ENCODE measurements at regions not wholly inside any gene's neighbourhood (a gene's known extent, or its start where the extent isn't known, plus 50 kb on each side); places are given as distances from the start of the nearest gene placed in this dataset.

DNA sequence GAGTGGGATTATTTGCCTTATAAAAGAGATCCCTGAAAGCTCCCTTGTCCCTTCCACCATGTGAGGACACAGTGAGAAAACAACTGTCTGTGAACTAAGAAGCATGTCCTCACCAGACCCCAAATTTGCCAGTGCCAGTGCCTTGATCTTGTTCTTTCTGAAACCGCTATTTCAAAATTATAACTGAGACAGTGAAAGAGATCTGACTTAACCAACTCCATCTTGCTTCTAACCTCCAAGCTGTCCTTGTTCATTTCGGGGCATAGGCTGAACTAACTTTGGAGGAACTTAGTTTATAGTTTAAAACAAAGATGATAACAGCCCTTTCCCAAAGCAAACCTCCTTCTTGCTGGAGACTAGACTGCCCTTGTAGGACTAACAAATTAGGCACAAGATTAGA, 563.9 kb downstream of the ADCYAP1 start:
- H3K27me3 Mint-ChIP-seq, result no peaks in the 10 kb centered on the region
- H3K27ac Mint-ChIP-seq, result no peak overlapping the region
- H3K9me3 Mint-ChIP-seq (ENCODE audit: low read depth), result no peaks in the 10 kb centered on the region
- peaks cover 9% of the 10 kb centered on the region for H3K4me1 Mint-ChIP-seq (ENCODE audit: low read depth)
- TF ChIP-seq, protein P1, sequence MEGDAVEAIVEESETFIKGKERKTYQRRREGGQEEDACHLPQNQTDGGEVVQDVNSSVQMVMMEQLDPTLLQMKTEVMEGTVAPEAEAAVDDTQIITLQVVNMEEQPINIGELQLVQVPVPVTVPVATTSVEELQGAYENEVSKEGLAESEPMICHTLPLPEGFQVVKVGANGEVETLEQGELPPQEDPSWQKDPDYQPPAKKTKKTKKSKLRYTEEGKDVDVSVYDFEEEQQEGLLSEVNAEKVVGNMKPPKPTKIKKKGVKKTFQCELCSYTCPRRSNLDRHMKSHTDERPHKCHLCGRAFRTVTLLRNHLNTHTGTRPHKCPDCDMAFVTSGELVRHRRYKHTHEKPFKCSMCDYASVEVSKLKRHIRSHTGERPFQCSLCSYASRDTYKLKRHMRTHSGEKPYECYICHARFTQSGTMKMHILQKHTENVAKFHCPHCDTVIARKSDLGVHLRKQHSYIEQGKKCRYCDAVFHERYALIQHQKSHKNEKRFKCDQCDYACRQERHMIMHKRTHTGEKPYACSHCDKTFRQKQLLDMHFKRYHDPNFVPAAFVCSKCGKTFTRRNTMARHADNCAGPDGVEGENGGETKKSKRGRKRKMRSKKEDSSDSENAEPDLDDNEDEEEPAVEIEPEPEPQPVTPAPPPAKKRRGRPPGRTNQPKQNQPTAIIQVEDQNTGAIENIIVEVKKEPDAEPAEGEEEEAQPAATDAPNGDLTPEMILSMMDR (IDR thresholded peaks at IDR 0.05; ENCODE audit: unreplicated experiment), result no peak
- H3K36me3 Mint-ChIP-seq (ENCODE audit: insufficient read depth), result no peaks in the 10 kb centered on the region
- no peak for DNase-seq (ENCODE audit: low spot score, unreplicated experiment)
- H3K4me3 Mint-ChIP-seq (ENCODE audit: low read depth), result no peak overlapping the region

DNA sequence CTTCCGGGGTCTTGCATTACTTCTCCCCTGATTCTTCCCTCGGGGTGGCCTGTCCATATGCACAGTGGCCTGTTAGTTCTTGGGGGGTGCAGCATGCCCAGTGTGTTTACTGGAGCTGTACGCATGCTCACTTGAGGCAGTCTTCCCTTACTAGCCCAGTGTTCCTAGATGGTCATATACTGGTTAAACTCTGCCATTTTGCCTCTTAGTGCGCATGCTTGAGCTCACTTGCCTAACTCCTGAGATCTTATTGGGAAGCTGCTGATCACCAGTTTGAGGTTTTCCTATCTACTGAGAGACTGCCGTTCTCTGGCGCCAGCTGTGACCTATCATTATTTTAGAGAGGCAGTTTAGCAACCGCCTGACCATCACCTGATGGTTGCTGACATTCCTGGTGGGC, 571.2 kb downstream of the ADCYAP1 start:
- H3K36me3 Mint-ChIP-seq (ENCODE audit: insufficient read depth), result no peaks in the 10 kb centered on the region
- H3K27ac Mint-ChIP-seq, result no peak overlapping the region
- no peak overlapping the region for H3K4me3 Mint-ChIP-seq (ENCODE audit: low read depth)
- TF ChIP-seq, protein P1 (IDR thresholded peaks at IDR 0.05; ENCODE audit: unreplicated experiment), result no peak
- H3K9me3 Mint-ChIP-seq (ENCODE audit: low read depth), result no peaks in the 10 kb centered on the region
- H3K27me3 Mint-ChIP-seq, result no peaks in the 10 kb centered on the region
- no peaks in the 10 kb centered on the region for H3K4me1 Mint-ChIP-seq (ENCODE audit: low read depth)
- DNase-seq (ENCODE audit: low spot score, unreplicated experiment), result no peak

DNA sequence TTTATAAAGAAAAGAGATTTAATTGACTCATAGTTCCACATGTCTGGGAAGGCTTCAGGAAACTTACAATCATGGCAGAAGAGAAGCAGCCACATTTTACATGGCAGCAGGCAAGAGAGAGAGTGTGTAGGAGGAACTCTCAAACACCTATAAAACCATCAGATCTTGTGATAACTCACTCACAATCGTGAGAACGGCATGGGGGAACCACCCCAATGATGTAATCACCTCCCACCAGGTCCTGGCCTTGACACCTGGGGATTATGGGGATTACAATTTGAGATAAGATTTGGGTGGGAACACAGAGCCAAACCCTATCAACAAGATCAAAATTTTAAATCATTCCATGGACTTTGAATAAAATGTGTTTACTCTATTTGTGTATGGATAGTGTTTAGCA, 575.6 kb downstream of the ADCYAP1 start:
- no peak overlapping the region for H3K4me3 Mint-ChIP-seq (ENCODE audit: low read depth)
- H3K27ac Mint-ChIP-seq, result no peak overlapping the region
- no peaks in the 10 kb centered on the region for H3K27me3 Mint-ChIP-seq
- TF ChIP-seq, protein P1 (IDR thresholded peaks at IDR 0.05; ENCODE audit: unreplicated experiment), result no peak
- no peaks in the 10 kb centered on the region for H3K9me3 Mint-ChIP-seq (ENCODE audit: low read depth)
- DNase-seq (ENCODE audit: low spot score, unreplicated experiment), result no peak
- no peaks in the 10 kb centered on the region for H3K4me1 Mint-ChIP-seq (ENCODE audit: low read depth)
- H3K36me3 Mint-ChIP-seq (ENCODE audit: insufficient read depth), result no peaks in the 10 kb centered on the region

DNA sequence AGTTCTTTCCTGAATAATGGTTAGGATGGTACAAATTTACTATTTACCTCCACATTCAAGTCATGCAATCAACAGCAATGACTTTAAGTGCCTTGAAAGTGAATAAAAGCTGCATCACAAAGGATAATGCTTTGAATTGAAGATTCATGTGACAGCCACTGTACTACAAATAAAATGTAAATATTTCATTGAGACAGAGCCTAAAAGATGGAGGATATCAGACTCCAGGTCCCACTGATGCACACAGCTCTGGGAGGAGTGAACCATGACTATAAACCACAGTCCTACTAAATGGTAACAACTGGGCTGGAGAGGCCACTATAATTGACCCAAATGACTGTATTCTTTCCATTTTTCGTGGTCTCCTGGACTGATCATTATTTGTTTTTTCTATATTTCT, 576.9 kb downstream of the ADCYAP1 start:
- Mint-ChIP-seq H3K9me3 (ENCODE audit: low read depth) (no peaks in the 10 kb centered on the region), H3K27ac (no peak overlapping the region), H3K4me1 (ENCODE audit: low read depth) (no peaks in the 10 kb centered on the region), H3K27me3 (peaks cover 4% of the 10 kb centered on the region), H3K36me3 (ENCODE audit: insufficient read depth) (no peaks in the 10 kb centered on the region), H3K4me3 (ENCODE audit: low read depth) (no peak overlapping the region)
- TF ChIP-seq, protein P1 (IDR thresholded peaks at IDR 0.05; ENCODE audit: unreplicated experiment), result no peak
- DNase-seq (ENCODE audit: low spot score, unreplicated experiment), result no peak

DNA sequence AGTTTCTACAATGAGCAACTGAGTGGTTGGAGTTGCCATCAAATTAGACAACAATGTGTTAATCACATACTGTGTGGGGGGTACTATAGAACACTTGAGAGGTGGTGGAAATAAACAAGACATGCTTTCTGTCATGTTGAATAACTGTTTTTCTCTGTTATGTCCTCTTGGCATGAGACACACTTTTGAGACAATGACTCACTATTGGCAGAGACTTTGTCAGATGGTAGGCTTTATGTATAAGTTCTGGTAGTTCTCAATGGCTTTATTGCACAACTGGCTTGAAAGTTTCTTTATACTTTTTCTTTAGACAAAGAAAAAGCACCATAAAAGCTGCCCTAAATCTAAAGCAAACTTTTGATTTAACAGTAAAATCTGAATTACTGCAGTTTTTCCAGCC, 578.7 kb downstream of the ADCYAP1 start:
- Mint-ChIP-seq H3K27ac (no peak overlapping the region), H3K4me3 (ENCODE audit: low read depth) (no peak overlapping the region), H3K4me1 (ENCODE audit: low read depth) (no peaks in the 10 kb centered on the region), H3K36me3 (ENCODE audit: insufficient read depth) (no peaks in the 10 kb centered on the region), H3K27me3 (peaks cover 9% of the 10 kb centered on the region), H3K9me3 (ENCODE audit: low read depth) (no peaks in the 10 kb centered on the region)
- DNase-seq (ENCODE audit: low spot score, unreplicated experiment), result no peak
- TF ChIP-seq, protein P1 (IDR thresholded peaks at IDR 0.05; ENCODE audit: unreplicated experiment), result no peak
